Psoas muscle (tissue), 7 donors: ENCODE measurements at regions not wholly inside any gene's neighbourhood (a gene's known extent, or its start where the extent isn't known, plus 50 kb on each side); places are given as distances from the start of the nearest gene placed in this dataset.

Experiments
- ATAC-seq, 4 donors: fragments of 200-7000 bp; cut with Tn5 transposase; one replicate each; pipeline ENCODE4 v1.9.1; 2020; ENCODE audit warnings: moderate library complexity in 3 of 4, mild to moderate bottlenecking in 2 of 4
- DNase-seq, 2 donors: peaks; one replicate each; pipeline ENCODE4 v3.0.0-alpha.2; 2020
- H3K27ac ChIP-seq: fragments of 200-600 bp; one replicate; pipeline ENCODE4 v1.8.0; 2022
- H3K27me3 ChIP-seq, 3 donors: fragments of 200-600 bp in 1 of 3; one replicate each; pipeline versions ENCODE4 v1.6.1 to v1.8.0; 2013 to 2022; ENCODE audit warnings: low read length in 2 of 3, mild to moderate bottlenecking in 2 of 3, moderate library complexity in 1 of 3; ENCODE audit not compliant: insufficient read depth in 3 of 3
- H3K36me3 ChIP-seq, 2 donors: fragments of 200-600 bp in 1 of 2; one replicate each; pipeline versions ENCODE4 v1.6.1 to v1.8.0; 2013 to 2022; ENCODE audit warnings: low read depth in 1 of 2, mild to moderate bottlenecking in 1 of 2, moderate library complexity in 1 of 2; ENCODE audit not compliant: insufficient read depth in 1 of 2
- H3K4me1 ChIP-seq: fragments of 200-600 bp; one replicate; pipeline ENCODE4 v1.8.0; 2022
- H3K4me3 ChIP-seq: fragments of 200-600 bp; one replicate; pipeline ENCODE4 v1.8.0; 2022; ENCODE audit warnings: mild to moderate bottlenecking
- H3K9me3 ChIP-seq: fragments of 200-600 bp; one replicate; pipeline ENCODE4 v1.8.0; 2022
- WGBS, 3 donors: extraction: QIAGEN DNeasy Blood & Tissue Kit; methylation state at CpG; one replicate each; pipeline versions ENCODE4 v1.1.6 to v1.1.7; 2013; 5-methylcytosine and 5-hydroxymethylcytosine counted together
- intact Hi-C, 2 donors: fragments of 100-400 bp; cut with DNase I; formaldehyde crosslinking; loops; one replicate each; pipeline versions ENCODE4 v1.11.0 to v1.14.2; 2022
- TF ChIP-seq, protein P1 (sequence below): fragments of 200-600 bp; IDR thresholded peaks from one replicate; pipeline ENCODE4 v1.8.0; 2022; ENCODE audit warnings: antibody characterized with exemption
- donor health status: healthy with polysubstance abuse.
- donor health status: DM: no; HTN: no; CAD: no; lungs with moderate emphysema.
- donor health status: Bipolar disorder and iron deficiency.
- donor health status: healthy.
- donor health status: DM: yes; HTN: yes; CAD: no.
- donor health status: DM: no; HTN: no; CAD: no.
- donor health status: DM: yes; HTN: yes; CAD: no.

DNA sequence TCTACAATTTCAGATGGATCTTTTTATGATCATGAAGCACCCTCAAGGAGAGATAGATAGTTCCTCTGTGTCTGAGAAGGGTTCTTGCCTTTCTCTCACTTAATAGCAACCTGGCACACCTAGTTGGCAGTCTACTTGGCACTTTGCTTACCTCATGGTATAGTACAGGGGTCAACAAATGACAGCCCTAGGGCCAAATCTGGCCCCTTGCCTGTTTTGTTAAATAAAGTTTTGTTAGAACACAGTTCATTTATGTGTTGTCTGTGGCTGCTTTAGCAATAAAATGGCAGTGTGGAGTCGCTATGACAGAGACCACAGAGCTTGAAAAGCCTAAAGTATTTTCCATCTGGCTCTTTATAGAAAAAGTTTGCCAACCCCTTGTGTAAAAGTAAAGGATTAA is 119.3 kb upstream of the CPEB4 start:
- Histone ChIP-seq H3K4me3 (no peak overlapping the region), H3K9me3 (no peaks in the 10 kb centered on the region), H3K36me3 (no peaks in the 10 kb centered on the region), H3K27ac (peak overlapping the region; percentile 86), H3K27me3 (no peaks in the 10 kb centered on the region), H3K4me1 (peaks cover 27% of the 10 kb centered on the region)
- DNase-seq (no peak), ATAC-seq (no peak)
- intact Hi-C loops, result loop anchor here (5.0 to 10.0 kb wide), 2 partner anchors 68 to 314 kb away; no protein-coding TSS in a partner anchor
- WGBS, 3 donors, result 87 to 91% (median 88%) methylated on average over 1 of the region's 1 CpG
- TF ChIP-seq, protein P1, sequence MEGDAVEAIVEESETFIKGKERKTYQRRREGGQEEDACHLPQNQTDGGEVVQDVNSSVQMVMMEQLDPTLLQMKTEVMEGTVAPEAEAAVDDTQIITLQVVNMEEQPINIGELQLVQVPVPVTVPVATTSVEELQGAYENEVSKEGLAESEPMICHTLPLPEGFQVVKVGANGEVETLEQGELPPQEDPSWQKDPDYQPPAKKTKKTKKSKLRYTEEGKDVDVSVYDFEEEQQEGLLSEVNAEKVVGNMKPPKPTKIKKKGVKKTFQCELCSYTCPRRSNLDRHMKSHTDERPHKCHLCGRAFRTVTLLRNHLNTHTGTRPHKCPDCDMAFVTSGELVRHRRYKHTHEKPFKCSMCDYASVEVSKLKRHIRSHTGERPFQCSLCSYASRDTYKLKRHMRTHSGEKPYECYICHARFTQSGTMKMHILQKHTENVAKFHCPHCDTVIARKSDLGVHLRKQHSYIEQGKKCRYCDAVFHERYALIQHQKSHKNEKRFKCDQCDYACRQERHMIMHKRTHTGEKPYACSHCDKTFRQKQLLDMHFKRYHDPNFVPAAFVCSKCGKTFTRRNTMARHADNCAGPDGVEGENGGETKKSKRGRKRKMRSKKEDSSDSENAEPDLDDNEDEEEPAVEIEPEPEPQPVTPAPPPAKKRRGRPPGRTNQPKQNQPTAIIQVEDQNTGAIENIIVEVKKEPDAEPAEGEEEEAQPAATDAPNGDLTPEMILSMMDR, result no peak

DNA sequence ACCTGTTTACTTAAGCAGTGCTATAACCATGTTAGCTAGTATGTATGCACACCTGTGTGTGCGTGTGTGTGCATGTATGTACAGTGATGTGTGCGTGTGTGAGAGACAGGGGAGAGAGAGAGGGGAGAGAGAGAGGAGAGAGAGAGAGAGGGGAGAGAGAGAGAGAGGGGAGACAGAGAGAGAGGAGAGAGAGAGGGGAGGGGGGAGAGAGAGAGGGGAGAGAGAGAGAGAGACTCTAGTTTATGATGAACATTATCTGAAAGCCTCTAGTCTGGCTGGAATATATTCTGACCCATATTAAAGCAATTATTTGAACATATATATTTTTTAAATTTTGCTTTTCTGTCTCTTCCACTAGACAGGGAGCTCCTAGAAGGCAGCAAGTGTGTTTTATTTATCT is 117.5 kb upstream of the CPEB4 start:
- ATAC-seq (no peak), DNase-seq (no peak)
- Histone ChIP-seq H3K36me3 (no peaks in the 10 kb centered on the region), H3K27ac (no peak overlapping the region), H3K9me3 (no peaks in the 10 kb centered on the region), H3K27me3 (no peaks in the 10 kb centered on the region), H3K4me1 (peaks cover 20% of the 10 kb centered on the region), H3K4me3 (no peak overlapping the region)
- TF ChIP-seq, protein P1, result no peak
- WGBS, 3 donors, result 98 to 100% (median 98%) methylated on average over 2 of the region's 2 CpGs
- intact Hi-C loops, result loop anchor here in 1 of 2 donors (5.0 kb wide), 1 partner anchor 202 kb away; no protein-coding TSS in a partner anchor

DNA sequence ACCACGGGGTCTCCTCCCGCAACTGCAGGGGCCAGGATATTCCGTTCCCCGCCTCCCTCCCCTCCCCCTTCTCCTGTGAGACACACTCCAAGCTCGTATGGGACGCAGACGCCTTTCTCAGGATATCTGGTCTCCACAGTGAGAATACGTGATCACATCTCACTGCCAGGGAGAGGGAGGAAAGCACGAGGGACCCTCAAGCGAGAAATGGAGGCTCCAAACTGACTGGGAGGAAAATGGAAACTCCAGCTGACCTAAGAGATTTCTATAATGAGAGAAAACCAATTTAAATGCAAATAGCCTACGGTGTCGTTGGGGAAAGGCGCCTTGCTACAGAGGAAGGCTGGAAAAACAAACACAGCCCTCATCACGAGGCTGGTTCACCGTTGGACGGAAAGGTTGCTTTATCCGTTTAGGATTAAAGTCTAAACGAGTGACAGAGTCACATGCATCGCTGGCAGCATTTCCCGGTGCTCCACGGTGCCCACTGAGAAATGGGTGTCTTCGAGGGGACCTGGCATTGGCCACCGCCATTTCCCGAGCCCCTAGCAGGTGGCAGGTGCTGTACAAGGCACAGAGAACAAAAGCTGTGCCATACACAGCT is 116.9 kb upstream of the CPEB4 start:
- DNase-seq (no peak), ATAC-seq (no peak)
- H3K9me3 ChIP-seq, result no peaks in the 10 kb centered on the region
- intact Hi-C loops, result loop anchor here in 1 of 2 donors (5.0 kb wide), 1 partner anchor 201 kb away; no protein-coding TSS in a partner anchor
- H3K4me1 ChIP-seq, result peaks cover 20% of the 10 kb centered on the region
- H3K27me3 ChIP-seq, result no peaks in the 10 kb centered on the region
- no peaks in the 10 kb centered on the region for H3K36me3 ChIP-seq
- TF ChIP-seq, protein P1, result no peak
- no peak overlapping the region for H3K4me3 ChIP-seq
- WGBS, 3 donors, result 44 to 61% (median 54%) methylated on average over 24 of the region's 24 CpGs
- H3K27ac ChIP-seq, result no peak overlapping the region

DNA sequence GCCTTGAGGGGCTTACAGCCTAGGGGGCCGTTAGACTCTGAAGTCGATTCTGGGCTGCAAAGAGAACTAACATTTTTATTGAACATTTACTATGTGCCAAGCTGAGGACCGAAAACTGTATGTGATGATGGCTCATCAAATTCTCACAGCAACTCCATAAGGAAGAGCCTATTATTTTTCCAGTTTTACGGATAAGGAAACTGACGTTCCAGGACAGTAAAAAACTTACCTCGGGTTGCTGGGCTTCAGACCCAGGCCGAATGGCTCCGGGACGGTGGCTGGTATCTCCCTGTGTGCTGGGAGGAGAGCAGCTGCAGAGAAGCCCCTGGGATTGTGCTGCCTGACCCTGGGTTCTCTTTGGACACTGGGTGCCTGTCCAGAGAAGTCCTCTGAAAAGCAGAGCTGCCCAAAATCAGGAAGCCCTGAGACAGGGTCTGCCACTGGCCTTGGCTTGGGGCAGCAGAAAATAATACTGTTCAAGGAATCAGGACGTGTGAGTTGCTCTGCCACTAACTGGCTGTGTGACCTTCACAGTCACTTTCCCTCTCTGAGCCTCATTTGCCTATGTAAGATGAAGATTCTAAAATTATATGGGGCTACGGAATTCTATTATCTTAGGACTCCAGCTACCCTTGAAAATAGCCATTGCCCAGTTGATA is 116.3 kb upstream of the CPEB4 start:
- Histone ChIP-seq H3K36me3 (no peaks in the 10 kb centered on the region), H3K9me3 (no peaks in the 10 kb centered on the region), H3K4me1 (peaks cover 18% of the 10 kb centered on the region), H3K4me3 (no peak overlapping the region), H3K27ac (no peak overlapping the region), H3K27me3 (no peaks in the 10 kb centered on the region)
- intact Hi-C loops, result loop anchor here in 1 of 2 donors (5.0 kb wide), 1 partner anchor 200 kb away; no protein-coding TSS in a partner anchor
- ATAC-seq (no peak), DNase-seq (no peak)
- 82 to 88% (median 83%) methylated on average over 11 of the region's 11 CpGs for WGBS, 3 donors
- TF ChIP-seq, protein P1, result no peak
